ENCODE measurements at regions not wholly inside any gene's neighbourhood (a gene's known extent, or its start where the extent isn't known, plus 50 kb on each side); places are given as distances from the start of the nearest gene placed in this dataset.

GRCh38 chr5:103340132-103340531 is 81.6 kb downstream of the MACIR start:
- no peak for FAIRE-seq

GRCh38 chr5:103336941-103337340 is 78.4 kb downstream of the MACIR start:
- FAIRE-seq: no peak

GRCh38 chr5:103333376-103333775 is 74.8 kb downstream of the MACIR start:
- no peak for FAIRE-seq

GRCh38 chr5:103330875-103331274 is 72.3 kb downstream of the MACIR start:
- FAIRE-seq: no peak

Data from A204.1 (cell line).